HK-2 (cell line): ENCODE measurements at regions not wholly inside any gene's neighbourhood (a gene's known extent, or its start where the extent isn't known, plus 50 kb on each side); places are given as distances from the start of the nearest gene placed in this dataset.

Experiments used
- DNase-seq: peaks from one replicate; pipeline ENCODE4 v3.0.0-alpha.2; 2018; ENCODE audit not compliant: unreplicated experiment

GRCh38 chr22:27676545-27677213, 124.9 kb downstream of the MN1 start:
- DNase-seq = no peak

- DNase-seq = no peak
Observed at GRCh38 chr22:27677905-27678458, 123.6 kb downstream of the MN1 start.

GRCh38 chr22:27679176-27679575, 122.4 kb downstream of the MN1 start:
- DNase-seq = no peak

DNA sequence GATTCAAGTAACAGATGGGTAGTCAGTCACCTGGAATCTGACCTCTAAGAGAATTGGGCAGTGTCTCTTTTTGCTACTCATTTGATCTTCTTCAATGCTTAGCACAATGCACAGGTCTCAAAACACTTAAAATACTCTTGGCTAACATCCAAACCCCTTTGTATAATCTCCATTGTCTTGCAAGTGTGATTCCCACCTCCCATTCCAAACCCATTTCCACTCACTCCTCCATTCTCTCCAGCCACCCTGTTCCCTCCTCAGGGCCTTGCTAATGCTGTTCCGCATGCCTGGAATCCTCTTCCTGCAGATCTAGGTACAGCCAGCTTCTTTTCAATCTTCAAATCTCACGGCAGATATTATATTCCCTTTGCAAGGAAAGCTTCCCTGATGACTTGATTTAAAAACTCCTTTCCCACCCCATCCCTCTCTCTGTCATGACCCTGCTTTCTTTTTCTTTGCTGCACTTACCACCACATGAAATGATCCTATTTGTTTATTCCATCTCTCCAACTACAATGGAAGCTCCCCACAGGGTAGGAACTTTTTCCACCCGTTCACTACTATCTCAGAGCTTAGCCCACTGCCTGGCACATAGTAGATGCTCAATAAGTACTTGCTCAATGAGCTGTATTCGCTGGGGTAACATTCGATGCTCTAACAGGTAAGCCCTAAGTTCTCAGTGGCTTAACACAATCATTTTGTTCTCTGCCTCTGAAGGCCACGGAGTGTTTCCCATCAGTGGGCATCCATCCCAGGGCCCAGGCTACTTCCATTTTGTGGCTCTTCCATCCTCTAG, 121.7 kb downstream of the MN1 start:
- no peak for DNase-seq

DNA sequence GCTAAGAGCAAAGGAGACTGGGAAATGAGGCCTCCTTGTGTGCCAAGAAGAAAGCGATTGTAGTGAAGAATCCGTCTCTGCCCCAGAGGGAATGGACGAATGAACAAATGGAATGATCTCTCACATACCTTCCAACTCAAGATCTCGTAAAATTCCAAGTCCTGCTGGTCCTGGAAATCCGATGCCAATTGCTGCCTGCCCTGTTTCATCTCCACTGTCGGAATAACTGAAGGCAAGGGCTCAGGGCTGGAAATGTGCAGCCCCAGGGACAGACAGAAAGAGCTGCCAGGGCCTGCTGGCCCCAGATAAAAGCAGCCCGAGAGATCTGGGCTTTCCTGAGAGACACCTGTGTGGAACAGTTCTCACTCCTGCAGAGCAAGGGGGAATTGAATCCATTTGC, 120.9 kb downstream of the MN1 start:
- DNase-seq = no peak

DNA sequence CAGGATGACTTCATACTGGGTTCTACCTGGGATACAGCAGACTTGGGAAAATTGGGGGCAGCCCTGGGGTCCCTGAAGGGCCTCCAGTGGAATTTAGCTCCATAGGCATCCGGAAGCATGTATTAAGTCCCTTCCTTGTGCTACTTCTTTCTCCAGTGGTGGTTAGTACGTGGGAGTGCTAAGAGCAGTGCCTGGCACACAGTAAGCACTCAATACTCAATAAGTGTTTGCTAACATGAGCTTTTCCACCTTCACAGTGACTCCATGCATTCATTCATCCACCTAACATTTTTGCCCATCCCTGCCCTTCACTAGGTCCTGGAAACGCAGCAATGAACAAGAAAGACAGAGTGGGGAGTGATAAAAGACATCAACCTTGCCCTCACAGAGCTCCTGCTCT, 120.5 kb downstream of the MN1 start:
- no peak for DNase-seq

GRCh38 chr22:27682437-27682836, 119.1 kb downstream of the MN1 start:
- DNase-seq = no peak

- DNase-seq = no peak
Observed at GRCh38 chr22:27684901-27685300, 116.7 kb downstream of the MN1 start.

DNA sequence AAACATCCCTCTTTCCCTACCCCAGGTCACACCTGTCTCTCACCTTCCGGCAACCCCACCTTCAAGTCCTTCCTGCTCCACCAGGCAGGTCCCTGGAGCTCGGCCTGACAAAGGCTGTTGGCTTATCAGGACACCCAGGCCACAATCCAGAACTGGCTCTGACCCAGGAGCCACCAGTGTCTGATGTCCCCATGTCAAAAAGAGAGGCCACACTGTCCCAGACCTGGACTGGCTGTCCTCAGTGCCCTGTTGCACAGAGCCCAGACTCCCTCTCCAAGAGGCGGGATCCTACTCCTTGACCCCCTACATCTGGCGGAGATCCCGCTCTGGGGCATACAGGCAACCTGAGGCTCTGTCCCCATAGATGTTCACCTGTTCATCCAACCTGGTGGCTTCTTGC, 116.0 kb downstream of the MN1 start:
- no peak for DNase-seq

- no peak for DNase-seq
Observed at GRCh38 chr22:27685970-27686369, 115.6 kb downstream of the MN1 start.

GRCh38 chr22:27686534-27686933, 115.0 kb downstream of the MN1 start:
- no peak for DNase-seq

DNA sequence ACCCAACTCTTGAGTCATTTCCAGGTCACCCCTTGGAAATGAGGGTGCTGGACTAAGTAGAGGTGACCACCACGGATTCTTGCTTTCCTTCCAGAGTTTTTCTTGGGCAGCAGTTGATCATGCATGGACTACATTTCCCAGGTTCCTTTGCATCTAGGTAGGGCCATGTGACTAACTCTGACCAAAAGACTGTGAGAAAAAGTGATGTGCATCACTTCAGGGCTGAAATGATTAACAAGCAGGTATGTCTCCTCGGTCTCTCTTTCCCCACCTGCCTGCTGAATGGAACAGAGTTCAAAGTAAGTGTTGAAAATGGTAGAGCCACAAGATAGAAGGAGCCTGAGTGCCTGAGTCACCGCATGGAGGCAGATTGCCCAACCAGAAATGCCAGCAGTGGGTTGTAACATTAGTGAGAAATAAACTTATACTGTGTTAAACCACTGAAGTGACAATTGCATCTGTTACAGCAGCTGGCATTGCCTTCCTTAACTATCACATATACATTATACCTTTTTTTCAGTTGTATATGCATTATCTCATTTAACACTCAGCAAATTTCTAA, 113.5 kb downstream of the MN1 start:
- no peak for DNase-seq

- no peak for DNase-seq
Observed at GRCh38 chr22:27689664-27690063, 111.9 kb downstream of the MN1 start.

- DNase-seq = no peak
Observed at GRCh38 chr22:27690599-27690998, 111.0 kb downstream of the MN1 start.

DNA sequence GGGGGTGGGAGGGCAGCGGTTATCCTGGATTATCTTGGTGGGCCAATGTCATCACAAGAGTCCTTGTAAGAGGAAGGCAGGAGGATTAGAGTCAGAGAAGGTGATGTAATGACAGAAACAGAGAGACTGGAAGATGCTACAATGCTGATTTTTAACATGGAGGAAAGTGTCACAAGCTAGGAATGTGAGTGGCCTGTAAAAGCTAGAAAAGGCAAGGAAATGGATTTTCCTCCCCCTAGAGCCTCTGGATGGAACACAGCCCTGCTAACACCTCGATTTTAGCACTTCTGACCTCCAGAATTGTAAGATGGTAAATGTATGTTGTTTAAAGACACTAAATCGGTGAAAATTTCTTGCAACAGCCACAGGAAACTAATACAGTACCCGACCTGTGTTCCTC, 109.3 kb downstream of the MN1 start:
- DNase-seq = no peak

- no peak for DNase-seq
Observed at GRCh38 chr22:27695925-27696324, 105.6 kb downstream of the MN1 start.

DNA sequence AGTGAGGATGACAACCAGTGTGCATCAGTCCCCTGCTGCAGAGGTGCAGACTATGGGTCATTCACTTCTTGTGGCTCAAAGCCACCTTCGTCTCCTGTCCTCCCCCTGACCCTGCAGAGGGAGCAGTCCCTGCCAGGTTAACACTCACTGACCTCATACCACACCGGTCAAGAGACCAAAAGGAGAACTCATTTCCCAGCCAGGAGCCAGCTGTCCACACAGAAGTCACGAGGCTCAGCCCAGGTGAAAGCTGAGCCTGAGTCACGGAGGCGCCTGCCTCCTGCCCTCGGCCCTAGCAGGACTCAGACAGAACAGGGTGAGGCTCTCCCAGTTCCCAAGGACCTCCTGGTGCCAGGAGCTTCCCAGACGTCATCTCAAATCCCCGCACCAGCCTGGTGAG, 103.7 kb downstream of the MN1 start:
- no peak for DNase-seq
